ENCODE measurements at regions not wholly inside any gene's neighbourhood (a gene's known extent, or its start where the extent isn't known, plus 50 kb on each side); places are given as distances from the start of the nearest gene placed in this dataset.
"Not testable (repeated sequence)": the region's sequence is repeated elsewhere in the genome, so short reads cannot be mapped to it uniquely, and the experiment has no call there.

DNA sequence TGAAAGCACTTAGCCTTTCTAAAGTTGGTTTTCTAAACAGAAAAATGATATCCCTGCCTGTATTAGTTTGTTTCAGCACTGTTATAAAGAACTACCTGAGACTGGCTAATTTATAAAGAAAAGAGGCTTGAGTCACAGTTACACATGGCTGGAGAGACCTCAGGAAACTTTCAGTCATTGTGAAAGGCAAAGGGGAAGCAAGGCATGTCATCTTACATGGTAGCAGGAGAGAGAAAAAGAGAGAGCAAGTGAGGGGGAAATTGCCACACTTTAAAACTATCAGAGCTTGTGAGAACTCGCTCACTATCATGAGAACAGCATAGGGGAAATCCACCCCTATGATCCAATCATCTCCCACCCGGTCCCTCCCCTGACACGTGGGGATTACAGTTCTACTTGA, 64.9 kb downstream of the FAM170A start:
- DNase-seq: no peak

DNA sequence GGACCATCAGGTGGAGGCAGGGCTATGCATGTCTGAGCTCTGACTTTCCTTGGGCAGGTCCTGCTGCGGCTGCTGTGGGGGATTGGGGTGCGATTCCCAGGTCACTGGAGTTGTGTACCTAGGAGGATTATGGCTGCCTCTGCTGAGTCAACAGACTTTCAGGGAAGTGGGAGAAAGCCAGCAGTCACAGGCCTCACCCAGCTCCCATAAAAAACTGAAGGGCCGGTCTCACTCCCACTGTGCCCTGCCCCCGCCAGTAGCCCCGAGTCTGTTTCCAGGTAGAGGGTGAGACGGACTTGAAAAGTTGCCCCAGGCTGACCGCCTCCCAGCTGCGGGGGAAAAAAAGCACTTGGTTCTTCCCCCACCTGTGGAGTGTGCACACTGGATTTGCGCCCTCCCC, 76.7 kb downstream of the FAM170A start:
- no peak for DNase-seq

DNA sequence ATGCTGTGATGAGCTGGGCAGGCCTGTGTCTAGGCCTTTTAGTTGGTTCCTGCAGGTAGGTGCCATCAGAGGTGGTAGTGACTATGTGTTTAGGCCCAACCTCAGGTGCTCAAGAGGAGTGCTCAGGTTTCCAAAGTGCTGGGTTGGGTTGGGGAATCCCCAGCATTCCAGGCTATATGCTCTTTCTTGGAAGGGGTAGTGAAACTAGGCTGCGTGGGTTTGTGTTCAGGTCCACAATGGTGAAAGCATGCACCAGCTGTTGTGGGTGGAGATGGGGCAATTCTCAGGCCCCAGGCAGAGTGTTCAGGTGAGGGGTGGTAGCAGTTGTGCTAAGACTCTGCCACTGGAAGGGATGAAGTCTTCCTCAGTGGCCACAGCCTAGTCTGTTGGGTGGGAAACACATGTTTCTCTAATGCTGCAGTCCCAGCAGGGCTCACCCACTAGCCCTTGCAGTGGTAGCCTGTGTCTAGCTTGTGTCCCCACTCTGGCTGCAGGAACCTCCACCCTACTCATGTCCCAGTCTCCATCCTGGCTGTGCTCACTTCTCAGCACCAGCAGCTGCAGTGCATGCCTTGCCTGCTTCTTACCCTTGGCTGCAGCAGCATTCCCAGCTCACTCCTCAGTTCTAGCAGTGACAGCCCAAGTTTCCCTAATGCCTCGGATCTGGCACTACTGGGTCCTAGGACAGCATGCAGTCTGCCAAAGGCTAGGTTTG, 78.9 kb downstream of the FAM170A start:
- DNase-seq: no peak

DNA sequence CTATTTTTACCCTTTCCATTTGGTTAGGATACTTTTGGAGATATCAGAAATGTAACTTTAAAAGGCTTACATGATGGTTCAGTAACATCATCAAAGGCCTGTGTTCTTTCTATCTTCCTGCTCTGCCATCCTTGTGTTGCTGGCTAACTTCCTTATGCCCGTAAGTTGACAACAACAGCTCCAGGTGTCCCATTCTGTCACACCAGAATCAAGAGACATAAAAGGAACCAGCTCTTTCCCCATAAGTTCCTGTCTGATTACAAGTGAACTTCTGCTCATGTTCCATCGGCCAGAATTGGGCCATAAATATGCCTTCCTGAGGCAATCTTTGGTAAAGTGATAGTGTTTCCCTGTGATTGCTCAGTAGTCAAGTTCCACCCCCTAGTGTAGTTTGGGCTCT, 92.4 kb downstream of the FAM170A start:
- no peak for DNase-seq

DNA sequence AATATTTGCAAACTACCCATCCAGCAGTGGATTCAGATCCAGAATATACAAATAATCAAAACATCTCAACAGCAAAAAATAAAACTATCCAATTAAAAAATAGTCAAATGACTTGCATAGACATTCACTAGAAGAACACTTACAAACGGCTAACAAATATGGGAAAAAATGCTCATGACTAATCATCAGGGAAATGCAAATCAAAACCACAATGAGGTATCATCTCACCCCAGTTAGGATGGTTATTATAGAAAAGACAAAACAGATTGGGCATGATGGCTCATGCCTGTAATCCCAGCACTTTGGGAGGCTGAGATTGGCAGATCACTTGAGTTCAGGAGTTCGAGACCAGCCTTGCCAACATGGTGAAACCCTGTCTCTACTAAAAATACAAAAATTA, 95.9 kb downstream of the FAM170A start:
- not testable (repeated sequence) for DNase-seq

DNA sequence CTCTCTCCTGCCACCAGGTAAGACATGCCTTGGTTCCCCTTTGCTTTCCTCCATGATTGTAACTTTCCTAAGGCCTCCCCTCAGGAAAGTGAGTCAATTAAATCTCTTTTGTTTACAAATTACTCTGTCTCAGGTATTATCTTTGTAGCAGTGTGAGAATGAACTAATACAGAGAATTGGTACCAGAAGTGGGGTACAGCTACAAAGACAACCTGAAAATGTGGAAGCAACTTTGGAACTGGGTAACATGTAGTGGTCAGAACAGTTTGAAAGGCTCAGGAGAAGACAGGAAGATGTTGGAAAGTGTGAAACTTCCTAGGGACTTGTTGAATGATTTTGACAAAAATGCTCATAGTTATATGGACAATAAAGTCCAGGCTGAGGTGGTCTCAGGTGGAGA, 97.2 kb downstream of the FAM170A start:
- DNase-seq: no peak

DNA sequence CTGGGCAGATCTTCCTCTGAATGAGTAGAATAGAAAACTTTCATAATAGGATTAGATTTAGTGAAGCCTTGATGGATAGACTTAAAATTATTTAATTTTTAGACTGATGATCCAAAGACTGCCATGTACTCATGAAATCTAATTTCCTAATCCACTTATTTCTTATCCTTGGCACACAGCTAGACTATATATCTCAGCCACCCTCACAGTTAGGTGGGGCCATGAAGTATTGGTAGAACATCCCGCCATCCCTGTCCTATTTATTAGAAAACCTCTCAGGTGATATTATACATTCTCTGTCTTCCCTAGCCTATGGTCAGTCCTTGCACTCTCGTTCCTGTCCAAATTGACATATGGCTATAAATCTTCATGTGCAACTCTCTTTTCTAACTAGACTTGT, 110.9 kb downstream of the FAM170A start:
- no peak for DNase-seq

DNA sequence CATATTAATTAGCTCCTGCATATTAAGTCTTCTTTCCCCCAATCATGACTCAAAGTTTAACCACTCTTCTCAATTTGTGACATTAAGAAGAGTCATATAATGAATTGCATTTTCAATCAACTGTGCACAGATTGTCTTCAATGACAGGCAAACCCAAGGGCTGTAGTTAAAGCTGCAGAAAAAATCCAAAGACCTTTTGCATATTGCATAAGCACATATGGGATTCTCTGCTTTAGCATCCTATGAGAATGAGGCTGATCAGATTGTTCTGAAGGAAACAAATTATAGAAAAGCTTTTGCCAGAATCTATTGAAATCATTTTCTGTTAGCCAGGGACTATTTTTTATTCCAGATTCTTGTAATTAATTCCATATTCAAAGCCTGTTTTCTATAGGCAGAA, 112.3 kb downstream of the FAM170A start:
- DNase-seq: no peak

DNA sequence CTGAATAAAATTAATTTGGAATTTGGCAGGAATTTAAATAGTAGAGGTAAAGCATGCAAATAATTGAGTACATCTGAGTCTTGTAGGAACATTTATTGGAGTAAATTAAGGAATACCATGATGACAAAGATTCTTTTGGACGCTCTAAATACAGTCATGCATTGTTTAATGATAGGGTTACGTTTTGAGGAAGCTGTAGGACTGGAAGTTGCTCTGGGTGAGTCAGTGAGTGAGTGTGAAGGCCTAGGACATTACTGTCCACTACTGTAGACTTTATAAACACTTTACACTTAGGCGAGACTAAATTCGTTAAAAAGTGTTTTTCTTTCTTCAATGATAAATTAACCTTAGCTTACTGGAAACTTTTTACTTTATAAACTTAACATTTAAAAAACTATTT, 113.0 kb downstream of the FAM170A start:
- DNase-seq: no peak

DNA sequence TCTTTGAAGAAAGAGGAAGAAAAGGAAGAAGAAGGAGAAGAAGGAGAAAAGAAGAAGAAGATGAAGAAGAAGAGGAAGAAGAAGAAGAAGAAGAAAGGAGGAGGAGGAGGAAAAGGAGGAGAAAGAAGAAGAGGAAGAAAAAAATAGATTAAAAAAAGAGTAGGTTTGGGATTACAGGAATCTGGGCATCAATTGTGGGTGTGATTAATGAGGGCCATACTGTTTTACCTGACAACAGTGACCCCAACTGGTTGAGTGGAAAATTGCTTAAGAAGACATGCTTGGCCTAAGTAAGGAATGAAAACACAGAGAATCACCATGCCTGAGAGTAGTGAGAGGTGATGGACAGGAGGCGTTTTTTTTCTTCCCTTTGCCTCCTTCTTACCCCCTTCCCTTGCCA, 114.6 kb downstream of the FAM170A start:
- DNase-seq: peak; percentile 54

DNA sequence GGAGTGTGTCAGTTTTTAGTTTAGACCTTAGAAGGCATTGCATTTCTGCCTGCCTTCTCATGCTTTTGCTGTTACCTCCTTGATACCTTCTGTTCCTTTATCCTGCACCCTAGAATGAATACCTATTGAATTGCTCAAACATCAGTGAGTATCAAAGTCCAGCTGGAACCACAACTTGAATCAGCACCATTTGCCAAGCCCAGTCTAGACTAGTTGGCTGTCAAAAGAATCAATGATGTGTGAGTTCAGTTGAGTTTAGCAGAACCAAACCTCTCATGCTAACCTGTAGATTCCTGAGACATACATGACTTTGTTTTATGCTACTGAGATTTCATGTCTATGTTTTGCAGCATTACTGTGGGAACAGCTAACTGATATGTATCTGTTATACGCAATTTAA, 116.6 kb downstream of the FAM170A start:
- DNase-seq: no peak

DNA sequence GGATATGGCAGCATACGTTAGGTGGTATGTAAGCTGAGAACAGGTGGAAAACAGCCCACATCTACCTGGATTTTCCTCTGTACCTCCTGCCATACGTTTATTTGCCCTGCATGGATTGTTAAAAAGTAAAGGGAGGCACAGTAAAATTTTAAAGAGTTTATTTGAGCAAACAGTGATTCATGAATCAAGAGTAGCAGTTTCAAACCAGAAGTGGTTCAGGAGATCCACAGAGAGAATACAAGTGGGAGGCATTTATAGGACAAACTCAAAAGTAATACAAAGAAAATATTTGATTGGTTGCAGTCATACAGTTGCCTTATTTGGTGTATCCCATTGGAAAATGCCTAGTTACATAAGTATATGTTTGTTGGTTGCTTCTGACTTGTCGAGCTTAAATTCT, 117.6 kb downstream of the FAM170A start:
- no peak for DNase-seq

DNA sequence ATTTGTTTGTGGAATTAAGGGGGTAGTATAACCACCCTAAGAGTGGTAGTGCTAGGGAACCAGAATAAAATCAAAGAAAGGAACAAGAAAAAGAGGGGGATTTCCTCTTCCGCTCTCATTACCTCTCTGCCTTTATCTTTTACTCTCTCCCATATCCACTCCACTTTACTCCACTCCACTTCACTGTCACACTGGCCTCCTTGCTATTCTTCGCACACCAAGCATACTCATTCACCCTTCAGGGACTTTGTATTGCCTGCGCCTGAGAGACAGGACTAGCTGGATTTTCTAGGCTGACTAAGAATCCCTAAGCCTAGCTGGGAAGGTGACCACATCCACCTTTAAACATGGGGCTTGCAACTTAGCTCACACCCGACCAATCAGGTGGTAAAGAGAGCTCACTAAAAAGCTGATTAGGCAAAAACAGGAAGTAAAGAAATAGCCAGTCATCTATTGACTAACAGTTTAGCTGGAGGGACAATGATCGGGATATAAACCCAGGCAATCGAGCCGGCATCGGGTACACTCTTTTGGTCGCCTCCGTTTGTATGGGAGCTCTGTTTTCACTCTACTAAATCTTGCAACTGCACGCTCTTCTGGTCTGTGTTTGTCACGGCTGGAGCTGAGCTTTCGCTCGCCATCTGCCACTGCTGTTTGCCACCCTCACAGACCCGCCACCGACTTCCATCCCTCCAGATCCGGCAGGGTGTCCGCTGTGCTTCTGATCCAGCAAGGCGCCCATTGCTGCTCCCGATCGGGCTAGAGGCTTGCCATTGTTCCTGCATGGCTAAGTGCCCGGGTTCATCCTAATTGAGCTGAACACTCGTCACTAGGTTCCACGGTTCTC, 121.8 kb downstream of the FAM170A start:
- DNase-seq: no peak

DNA sequence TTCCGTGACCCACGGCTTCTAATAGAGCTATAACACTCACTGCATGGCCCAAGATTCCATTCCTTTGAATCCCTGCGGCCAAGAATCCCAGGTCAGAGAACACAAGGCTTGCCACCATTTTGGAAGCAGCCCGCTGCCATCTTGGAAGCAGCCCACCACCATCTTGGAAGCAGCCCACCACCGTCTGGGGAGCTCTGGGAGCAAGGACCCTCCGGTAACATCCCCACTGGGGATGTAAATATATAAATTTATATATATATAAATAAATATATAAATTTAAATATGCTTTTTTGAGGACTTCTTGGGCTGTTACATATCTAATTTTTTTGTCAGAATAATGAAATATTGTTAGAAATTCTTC, 122.4 kb downstream of the FAM170A start:
- DNase-seq: no peak

DNA sequence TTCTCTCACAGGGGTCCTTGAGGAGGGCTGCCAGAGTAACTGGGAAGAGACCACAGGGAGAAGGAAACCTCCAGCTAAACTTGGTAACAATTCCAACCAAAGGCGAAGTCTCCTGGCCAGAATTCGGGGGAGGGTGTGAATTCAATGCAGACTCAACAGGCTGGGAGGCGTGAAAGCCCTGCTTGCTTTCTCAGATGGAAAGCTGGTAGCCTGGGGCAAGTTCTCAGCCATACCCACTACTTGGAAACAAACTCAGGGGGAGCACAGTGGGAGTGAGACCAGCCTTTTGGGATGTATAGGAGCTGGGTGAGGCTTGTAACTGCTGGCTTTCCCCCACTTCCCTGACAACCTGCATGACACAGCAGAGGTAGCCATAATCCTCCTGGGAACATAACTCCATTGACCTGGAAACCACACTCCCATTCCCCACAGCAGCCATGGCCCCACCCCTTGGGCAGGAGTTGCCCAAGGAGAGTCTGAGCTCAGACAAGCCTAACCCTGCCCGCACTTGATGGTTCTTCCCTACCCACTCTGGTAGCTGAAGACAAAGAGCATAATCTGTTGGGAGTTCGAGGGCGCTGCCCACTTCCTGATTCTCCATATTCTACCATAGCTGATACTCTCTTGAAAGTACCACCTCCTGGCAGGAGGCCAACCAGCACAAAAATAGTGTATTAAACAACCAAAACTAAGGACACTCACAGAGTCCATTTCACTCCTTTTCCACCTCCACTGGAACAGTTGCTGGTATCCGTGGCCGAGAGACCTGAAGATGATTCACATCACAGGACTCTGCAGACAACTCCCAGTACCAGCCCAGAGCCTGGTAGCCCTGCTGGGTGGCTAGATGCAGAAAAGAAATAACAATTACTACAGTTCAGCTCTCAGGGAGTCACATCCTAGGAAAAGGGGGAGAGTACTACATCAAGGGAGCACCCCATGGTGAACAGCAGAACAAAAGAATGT, 123.8 kb downstream of the FAM170A start:
- DNase-seq: no peak

DNA sequence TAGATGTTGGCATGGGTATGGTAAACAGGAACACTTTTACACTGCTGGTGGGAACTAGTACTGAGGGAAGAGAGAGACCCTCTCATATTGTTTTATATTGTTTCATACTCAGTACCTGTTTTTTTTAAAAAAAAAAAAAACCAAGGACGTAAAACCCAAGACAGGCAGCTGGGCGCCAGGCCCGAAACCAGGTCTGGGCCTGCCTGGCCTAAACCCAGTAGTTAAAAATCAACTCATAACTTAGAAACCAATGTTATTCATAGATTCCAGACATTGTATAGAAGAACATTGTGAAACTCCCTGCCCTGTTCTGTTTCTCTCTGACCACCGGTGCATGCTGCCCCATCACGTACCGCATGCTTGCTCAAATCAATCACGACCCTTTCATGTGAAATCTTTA, 125.5 kb downstream of the FAM170A start:
- not testable (repeated sequence) for DNase-seq

DNA sequence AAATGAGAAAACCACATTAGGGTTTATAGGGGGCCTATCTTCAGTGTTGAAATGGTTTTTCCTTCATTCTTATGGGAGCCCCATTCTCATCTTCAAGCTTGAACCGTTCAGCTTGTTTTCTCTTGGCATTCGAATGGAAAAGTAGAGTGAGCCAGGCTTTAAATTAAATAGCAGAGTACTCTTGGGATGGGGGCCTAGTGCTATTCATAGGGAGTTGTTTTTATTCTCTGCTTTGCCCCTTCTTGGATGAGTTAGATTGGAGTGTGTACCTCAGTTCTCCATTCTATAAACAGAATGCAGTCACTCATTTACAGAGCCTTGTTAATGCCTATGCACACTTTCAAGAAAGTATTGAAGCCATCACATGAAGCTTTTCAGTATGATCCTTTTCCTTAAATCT, 127.9 kb downstream of the FAM170A start:
- DNase-seq: no peak

DNA sequence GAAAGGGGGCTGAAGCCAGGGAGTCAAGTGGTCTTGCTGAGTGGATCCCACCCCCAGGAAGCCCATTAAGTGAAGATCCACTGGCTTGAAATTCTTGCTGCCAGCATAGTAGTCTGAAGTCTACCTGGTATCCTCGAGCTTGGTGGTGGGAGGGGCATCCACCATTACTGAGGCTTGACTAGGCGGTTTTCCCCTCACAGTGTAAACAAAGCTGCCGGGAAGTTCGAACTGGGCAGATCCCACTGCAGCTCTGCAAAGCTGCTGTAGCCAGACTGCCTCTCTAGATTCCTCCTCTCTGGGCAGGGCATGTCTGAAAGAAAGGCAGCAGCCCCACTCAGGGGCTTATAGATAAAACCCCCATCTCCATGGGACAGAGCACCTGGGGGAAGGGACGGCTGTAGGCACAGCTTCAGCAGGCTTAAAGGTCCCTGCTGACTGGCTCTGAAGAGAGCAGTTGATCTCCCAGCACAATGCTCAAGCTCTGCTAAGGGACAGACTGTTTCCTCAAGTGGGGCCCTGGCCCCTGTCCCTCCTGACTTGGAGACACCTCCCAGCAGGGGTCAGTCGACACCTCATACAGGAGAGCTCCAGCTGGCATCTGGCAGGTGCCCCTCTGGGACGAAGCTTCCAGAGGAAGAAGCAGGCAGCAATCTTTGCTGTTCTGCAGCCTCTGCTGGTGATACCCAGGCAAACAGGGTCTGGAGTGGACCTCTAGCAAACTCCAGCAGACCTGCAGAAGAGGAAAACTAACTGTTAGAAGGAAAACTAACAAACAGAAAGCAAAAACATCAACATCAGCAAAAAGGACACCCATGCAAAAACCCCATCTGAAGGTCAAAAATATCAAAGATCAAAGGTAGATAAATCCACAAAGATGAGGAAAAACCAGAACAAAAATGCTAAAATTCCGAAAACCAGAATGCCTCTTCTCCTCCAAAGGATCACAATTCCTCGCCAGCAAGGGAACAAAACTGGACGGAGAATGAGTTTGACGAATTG, 140.6 kb downstream of the FAM170A start:
- DNase-seq: not testable (repeated sequence)

DNA sequence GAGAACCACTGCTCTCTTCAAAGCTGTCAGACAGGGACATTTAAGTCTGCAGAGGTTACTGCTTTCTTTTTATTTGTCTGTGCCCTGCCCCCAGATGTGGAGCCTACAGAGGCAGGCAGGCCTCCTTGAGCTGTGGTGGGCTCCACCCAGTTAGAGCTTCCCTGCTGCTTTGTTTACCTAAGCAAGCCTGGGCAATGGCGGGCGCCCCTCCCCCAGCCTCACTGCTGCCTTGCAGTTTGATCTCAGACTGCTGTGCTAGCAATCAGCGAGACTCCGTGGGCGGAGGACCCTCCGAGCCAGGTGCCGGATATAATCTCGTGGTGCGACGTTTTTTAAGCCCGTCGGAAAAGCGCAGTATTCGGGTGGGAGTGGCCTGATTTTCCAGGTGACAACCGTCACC, 150.8 kb downstream of the FAM170A start:
- not testable (repeated sequence) for DNase-seq

DNA sequence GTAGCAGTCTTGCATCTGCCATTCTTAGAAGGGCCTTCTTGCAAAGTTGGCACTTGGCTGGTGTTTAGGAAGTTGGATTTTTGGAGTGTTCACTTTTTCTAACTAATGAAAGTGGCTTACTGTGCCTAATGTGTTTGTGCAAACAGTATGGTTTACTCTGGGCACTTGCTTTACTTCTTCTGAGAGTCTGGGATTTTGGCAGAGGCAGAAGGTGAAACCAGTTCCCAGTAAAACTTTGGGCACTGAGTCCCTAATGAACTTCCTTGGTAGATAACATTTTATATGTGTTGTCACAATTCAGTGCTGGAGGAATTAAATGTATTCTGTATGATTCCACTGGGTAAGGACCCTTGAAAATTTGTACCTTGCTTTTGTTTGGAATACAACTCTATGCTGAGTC, 155.7 kb downstream of the FAM170A start:
- DNase-seq: no peak

DNA sequence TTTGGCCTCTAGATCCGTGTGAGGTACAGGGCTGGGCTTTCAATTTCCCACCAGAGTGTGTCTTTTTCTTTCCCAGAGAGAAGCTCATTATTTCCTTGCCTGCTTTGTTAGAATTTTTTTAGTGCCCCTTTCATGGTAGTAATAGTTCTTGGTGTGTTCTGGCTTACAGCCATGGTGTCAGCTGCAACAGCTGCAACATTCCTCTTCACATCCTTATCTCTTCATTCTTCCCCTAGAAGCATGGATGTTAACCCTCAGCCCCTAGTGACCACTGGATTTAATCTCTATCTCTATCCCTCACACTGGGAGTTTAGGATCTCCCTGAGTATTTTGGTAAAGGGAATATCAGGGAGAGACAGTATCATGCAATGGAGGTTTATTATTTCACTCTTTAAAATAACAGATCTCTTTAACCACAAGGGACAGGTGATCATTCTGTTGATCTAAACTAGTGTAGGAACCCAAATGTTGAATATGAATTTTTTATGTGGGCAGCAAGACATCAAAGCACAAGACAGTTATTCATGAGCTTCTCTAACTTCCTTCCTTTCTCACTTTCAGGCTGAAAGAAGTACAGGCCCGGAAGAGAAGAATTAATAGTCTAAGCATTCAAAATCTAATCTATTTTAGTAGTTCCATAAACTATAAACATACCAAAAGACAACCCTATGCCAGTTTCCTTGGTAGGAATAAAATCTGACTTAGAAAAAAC, 160.2 kb downstream of the FAM170A start:
- DNase-seq: no peak

Data from RPMI8226 (cell line).